ENCODE measurements at regions not wholly inside any gene's neighbourhood (a gene's known extent, or its start where the extent isn't known, plus 50 kb on each side); places are given as distances from the start of the nearest gene placed in this dataset.

DNA sequence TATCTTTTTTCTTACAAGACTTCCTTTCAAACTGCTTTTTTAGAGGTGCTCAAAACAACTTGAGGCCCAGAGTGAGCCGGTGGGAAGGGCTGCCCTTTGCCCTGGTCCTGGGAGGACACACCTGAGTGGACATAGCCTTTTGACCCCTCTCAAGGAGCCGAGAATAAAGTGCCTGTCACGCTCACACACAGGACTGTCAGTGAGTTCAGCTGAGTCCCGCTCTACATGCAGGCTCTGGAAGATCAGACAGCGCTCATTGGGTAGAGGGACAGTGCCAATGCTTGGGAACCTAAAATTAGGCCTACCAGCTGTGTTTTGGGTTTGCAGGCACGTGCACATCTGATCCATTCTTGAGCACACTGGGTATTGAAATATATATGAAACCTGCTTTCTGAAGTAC, 387.8 kb downstream of the CD83 start:
- H3K27me3 ChIP-seq (replicated peaks; ENCODE audit: insufficient read depth, low read length) = no peaks in the 10 kb centered on the region
- no peak overlapping the region for H3K27ac ChIP-seq (ENCODE audit: low read length)
- H3K9ac ChIP-seq (ENCODE audit: low read length) = no peak overlapping the region
- no peaks in the 10 kb centered on the region for H3F3A ChIP-seq (ENCODE audit: insufficient read depth, low read length)
- no peak overlapping the region for H2AFZ ChIP-seq (ENCODE audit: low read length)
- H4K20me1 ChIP-seq (ENCODE audit: insufficient read depth, low read length) = no peaks in the 10 kb centered on the region
- no peak overlapping the region for H3K4me3 ChIP-seq (ENCODE audit: low read length)
- no peaks in the 10 kb centered on the region for H3K9me3 ChIP-seq (replicated peaks; ENCODE audit: insufficient read depth, low read length)
- H3K4me2 ChIP-seq (ENCODE audit: low read depth, low read length) = no peak overlapping the region
- TF ChIP-seq EZH2 (optimal IDR thresholded peaks at IDR 0.05; ENCODE audit: low read depth, low read length) (no peak), EZH2phosphoT487 (IDR thresholded peaks at IDR 0.05; ENCODE audit: low read length) (no peak)
- TF ChIP-seq, protein P1, sequence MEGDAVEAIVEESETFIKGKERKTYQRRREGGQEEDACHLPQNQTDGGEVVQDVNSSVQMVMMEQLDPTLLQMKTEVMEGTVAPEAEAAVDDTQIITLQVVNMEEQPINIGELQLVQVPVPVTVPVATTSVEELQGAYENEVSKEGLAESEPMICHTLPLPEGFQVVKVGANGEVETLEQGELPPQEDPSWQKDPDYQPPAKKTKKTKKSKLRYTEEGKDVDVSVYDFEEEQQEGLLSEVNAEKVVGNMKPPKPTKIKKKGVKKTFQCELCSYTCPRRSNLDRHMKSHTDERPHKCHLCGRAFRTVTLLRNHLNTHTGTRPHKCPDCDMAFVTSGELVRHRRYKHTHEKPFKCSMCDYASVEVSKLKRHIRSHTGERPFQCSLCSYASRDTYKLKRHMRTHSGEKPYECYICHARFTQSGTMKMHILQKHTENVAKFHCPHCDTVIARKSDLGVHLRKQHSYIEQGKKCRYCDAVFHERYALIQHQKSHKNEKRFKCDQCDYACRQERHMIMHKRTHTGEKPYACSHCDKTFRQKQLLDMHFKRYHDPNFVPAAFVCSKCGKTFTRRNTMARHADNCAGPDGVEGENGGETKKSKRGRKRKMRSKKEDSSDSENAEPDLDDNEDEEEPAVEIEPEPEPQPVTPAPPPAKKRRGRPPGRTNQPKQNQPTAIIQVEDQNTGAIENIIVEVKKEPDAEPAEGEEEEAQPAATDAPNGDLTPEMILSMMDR (IDR thresholded peaks at IDR 0.05; ENCODE audit: low read length) = no peak
- no peak for DNase-seq
- H3K4me1 ChIP-seq (ENCODE audit: low read length) = no peaks in the 10 kb centered on the region
- H3K36me3 ChIP-seq (replicated peaks; ENCODE audit: insufficient read depth, low read length) = no peaks in the 10 kb centered on the region
- no peaks in the 10 kb centered on the region for H3K9me2 ChIP-seq (replicated peaks; ENCODE audit: insufficient read depth, low read length)
- no peaks in the 10 kb centered on the region for H3K79me2 ChIP-seq (ENCODE audit: low read length)

DNA sequence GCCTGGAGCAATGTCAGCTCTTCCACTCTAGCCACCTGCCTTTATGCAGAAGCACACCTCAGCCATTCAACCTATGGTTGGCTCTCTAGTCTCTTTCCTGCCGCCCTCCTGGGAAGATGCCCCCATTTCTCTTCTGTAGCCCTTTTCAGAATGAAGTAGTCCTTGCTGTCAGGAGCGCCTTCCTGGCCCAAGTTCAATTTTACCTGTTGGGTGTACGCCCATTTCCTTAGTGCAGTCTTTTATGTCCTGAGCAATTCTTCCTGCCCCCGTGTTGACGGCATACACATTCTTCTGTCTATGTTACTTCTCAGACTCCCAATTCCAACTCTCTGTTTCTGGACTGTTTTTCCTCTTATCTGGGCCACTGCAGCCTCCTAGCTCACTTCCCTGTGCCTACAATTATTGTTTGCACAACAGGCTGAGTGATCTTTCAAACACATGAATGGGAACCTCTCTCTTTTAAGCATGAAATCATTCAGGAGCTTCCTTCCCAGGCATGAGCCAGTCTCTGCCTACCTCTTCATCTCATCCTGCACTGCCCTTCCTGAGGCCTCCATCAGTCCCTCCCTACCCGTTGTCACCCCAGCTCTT, 389.2 kb downstream of the CD83 start:
- no peak for DNase-seq
- no peak overlapping the region for H3K9ac ChIP-seq (ENCODE audit: low read length)
- no peak overlapping the region for H3K4me2 ChIP-seq (ENCODE audit: low read depth, low read length)
- no peaks in the 10 kb centered on the region for H3K79me2 ChIP-seq (ENCODE audit: low read length)
- no peaks in the 10 kb centered on the region for H3K9me3 ChIP-seq (replicated peaks; ENCODE audit: insufficient read depth, low read length)
- no peak overlapping the region for H2AFZ ChIP-seq (ENCODE audit: low read length)
- TF ChIP-seq EZH2 (optimal IDR thresholded peaks at IDR 0.05; ENCODE audit: low read depth, low read length) (no peak), EZH2phosphoT487 (IDR thresholded peaks at IDR 0.05; ENCODE audit: low read length) (no peak)
- TF ChIP-seq, protein P1 (IDR thresholded peaks at IDR 0.05; ENCODE audit: low read length) = no peak
- H3F3A ChIP-seq (ENCODE audit: insufficient read depth, low read length) = no peaks in the 10 kb centered on the region
- no peak overlapping the region for H3K27ac ChIP-seq (ENCODE audit: low read length)
- H3K36me3 ChIP-seq (replicated peaks; ENCODE audit: insufficient read depth, low read length) = no peaks in the 10 kb centered on the region
- no peaks in the 10 kb centered on the region for H4K20me1 ChIP-seq (ENCODE audit: insufficient read depth, low read length)
- H3K4me1 ChIP-seq (ENCODE audit: low read length) = no peaks in the 10 kb centered on the region
- H3K4me3 ChIP-seq (ENCODE audit: low read length) = no peak overlapping the region
- no peaks in the 10 kb centered on the region for H3K9me2 ChIP-seq (replicated peaks; ENCODE audit: insufficient read depth, low read length)
- no peaks in the 10 kb centered on the region for H3K27me3 ChIP-seq (replicated peaks; ENCODE audit: insufficient read depth, low read length)

DNA sequence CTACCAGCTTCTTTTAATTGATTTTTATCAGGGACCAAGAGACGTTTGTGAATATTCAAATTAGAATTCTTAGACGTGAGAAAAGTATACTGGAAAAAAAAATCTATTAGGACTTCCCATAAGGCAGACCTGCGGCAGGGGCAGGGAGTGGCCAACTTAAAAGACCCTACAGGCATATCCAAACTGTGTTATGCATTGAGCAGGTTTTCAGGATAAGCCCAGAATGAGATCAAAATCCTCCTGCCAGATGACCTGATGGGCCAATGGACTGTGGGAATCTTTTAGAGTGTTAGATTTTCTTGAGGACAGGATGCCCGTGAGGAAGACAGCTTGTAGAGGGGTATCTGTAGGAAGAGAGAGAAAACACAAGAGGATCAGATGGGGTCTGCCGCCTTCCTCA, 391.5 kb downstream of the CD83 start:
- Histone ChIP-seq H2AFZ (ENCODE audit: low read length) (no peak overlapping the region), H3K9me3 (replicated peaks; ENCODE audit: insufficient read depth, low read length) (no peaks in the 10 kb centered on the region)

More for the DNA sequence above, 391.5 kb downstream of the CD83 start:
- Histone ChIP-seq H3K79me2 (ENCODE audit: low read length) (no peaks in the 10 kb centered on the region), H3K9ac (ENCODE audit: low read length) (no peak overlapping the region), H4K20me1 (ENCODE audit: insufficient read depth, low read length) (no peaks in the 10 kb centered on the region), H3K4me2 (ENCODE audit: low read depth, low read length) (no peak overlapping the region), H3K4me3 (ENCODE audit: low read length) (no peak overlapping the region), H3K36me3 (replicated peaks; ENCODE audit: insufficient read depth, low read length) (no peaks in the 10 kb centered on the region), H3F3A (ENCODE audit: insufficient read depth, low read length) (no peaks in the 10 kb centered on the region), H3K9me2 (replicated peaks; ENCODE audit: insufficient read depth, low read length) (no peaks in the 10 kb centered on the region), H3K27me3 (replicated peaks; ENCODE audit: insufficient read depth, low read length) (no peaks in the 10 kb centered on the region), H3K4me1 (ENCODE audit: low read length) (no peaks in the 10 kb centered on the region), H3K27ac (ENCODE audit: low read length) (no peak overlapping the region)
- TF ChIP-seq EZH2phosphoT487 (IDR thresholded peaks at IDR 0.05; ENCODE audit: low read length) (no peak), EZH2 (optimal IDR thresholded peaks at IDR 0.05; ENCODE audit: low read depth, low read length) (no peak)
- TF ChIP-seq, protein P1 (IDR thresholded peaks at IDR 0.05; ENCODE audit: low read length) = no peak
- no peak for DNase-seq

Data from MM.1S (cell line).